CD4-positive, alpha-beta T cell treated with Interleukin-12 subunit alpha and Interleukin-12 subunit beta, for 1 hour (primary cell): ENCODE measurements at regions not wholly inside any gene's neighbourhood (a gene's known extent, or its start where the extent isn't known, plus 50 kb on each side); places are given as distances from the start of the nearest gene placed in this dataset.

Source experiments
- DNase-seq: peaks from one replicate; pipeline ENCODE4 v3.0.0-alpha.2; 2020

GRCh38 chr10:56715262-56715661 is 354.2 kb upstream of the ZWINT start:
- no peak for DNase-seq

DNA sequence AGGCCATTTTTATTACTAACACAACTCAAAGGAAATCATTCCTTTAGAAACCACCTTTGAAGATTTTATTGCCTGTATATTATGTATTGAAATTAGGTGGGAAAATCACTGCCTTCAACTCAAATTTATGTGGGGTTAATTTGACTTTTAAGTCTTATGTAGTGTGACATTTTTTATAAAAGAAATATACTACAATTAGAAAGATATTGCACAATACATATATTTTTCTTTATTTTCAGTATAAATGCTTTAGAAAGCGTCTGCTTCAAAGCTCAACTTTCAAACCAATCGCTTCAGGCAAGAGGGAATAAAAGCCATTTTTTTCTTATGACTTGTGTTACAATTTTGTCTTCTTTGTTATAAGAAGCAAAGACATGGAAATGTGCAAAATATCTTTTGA is 337.4 kb upstream of the ZWINT start:
- no peak for DNase-seq

- no peak for DNase-seq
These were observed 318.5 kb upstream of the ZWINT start for GRCh38 chr10:56679578-56679977.

DNA sequence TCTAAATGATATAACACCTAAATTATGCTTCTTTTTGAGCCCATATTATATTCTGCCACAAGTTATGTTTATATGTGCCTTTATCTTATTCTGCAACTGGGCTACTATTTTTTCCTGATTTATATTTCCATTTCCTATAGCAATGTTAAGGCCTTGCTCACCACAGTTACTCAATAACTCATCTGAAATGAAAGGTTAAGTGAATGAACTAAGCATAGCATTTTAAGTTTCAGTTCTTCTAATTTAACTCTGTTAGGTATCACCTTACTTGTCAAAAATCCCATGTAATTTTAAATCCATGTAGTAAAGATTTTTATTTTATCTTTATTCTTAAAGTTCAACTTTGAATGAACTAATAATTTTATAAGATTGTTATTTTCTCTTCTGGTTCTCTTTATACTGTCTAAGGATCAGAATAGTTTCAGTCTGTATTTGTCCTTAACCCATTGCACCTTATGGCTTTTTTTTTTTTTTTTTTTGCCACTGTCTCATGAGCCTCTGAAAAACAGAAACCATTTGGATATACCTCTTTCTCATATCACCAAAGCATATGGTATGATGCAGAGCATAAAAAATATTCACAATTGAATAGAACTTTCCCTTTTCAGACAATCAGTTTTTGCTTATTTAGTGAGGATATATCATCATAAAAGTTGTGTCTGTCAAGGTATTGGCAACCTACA is 301.8 kb upstream of the ZWINT start:
- no peak for DNase-seq

DNA sequence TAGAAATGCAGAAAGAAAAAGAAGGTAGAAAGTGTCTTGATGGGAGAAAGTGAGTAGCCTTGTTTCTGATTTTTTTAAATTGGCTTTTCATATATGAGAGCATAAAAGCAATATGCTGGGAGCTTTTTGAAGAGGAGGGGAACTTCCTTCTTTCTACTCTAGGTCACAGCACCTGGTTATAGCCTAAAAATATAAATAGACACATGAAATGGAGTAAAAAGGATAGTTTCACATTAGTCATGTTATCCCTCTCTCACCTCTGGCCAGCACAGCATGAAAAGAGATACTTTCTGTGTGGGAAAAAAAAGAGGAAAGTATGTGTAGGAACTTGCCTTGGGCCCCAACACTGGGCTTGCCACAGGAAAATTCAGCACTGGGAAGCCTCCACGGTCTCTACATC is 292.2 kb upstream of the ZWINT start:
- DNase-seq = no peak

GRCh38 chr10:56646329-56647111 is 285.5 kb upstream of the ZWINT start:
- no peak for DNase-seq

DNA sequence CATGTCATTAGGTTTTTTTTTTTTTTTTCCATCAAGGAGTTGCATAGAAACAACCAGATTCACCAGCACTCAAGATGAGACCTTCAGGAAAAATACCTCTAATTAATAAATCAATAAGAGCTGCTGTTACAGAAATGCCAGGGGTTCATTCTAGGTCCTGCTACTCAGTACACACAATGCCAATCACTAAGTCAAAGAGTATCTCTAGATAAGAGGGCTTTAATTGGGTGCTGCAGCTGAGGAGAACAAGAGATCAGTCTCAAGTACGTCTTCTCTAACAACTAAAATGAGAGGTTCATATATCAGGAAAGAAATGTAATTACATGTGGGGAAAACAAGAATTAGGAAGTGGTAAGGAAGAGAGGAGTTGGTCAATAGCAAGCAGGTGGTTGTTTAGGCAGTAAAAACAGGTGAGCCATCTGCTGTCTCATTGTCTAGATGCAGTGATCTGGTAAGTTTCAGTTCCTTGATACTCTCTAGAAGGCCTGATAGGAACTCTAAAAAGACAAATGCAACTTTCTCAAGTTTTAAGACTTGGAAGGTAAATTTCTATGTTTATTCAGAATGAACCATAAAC is 272.9 kb upstream of the ZWINT start:
- DNase-seq = no peak

- DNase-seq = no peak
These were observed 271.5 kb upstream of the ZWINT start for GRCh38 chr10:56632537-56632936.

GRCh38 chr10:56624082-56624481 is 263.0 kb upstream of the ZWINT start:
- DNase-seq = no peak

GRCh38 chr10:56623064-56623463 is 262.0 kb upstream of the ZWINT start:
- no peak for DNase-seq

GRCh38 chr10:56622335-56622973 is 261.4 kb upstream of the ZWINT start:
- DNase-seq = no peak

- no peak for DNase-seq
These were observed 245.1 kb upstream of the ZWINT start for GRCh38 chr10:56606202-56606601.

DNA sequence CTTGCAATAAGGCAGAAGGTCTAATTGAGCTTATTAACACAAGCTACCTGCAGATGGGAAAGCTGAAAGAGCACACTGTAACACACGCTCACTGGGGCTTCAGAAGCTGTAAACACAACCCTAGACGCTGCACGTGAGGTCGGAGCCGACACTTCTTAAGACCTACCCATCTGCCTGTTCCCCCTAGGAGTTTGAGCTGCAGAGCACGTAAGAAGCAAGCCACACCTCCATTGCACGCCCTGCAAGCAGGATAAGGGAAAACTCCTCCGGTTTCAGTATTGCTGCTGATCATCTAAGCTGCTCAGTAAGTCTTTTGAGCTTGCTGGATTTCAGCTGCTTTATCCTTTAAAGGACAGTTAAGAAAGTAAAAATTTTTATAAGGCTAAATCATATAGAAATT is 244.0 kb upstream of the ZWINT start:
- no peak for DNase-seq

- no peak for DNase-seq
These were observed 243.6 kb upstream of the ZWINT start for GRCh38 chr10:56604624-56605023.

- no peak for DNase-seq
These were observed 238.1 kb upstream of the ZWINT start for GRCh38 chr10:56599201-56599600.

DNA sequence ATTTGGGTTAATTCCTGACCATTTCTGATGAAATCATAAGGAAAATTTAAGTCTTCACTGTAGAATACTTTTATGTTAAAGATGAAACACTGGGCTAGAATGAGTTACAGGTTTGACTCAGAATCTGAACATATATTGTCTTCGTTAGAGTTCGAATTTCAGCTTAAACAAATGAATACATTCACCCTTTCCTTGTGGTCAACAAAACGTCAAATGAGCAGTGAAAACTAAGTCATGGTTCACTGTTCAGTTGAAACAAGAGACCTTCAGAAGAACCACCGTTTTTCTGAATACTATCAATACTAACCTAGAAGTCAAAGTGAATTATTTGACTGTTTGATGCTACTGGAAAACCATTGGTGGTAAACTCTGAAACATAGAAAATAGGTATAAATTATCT is 235.2 kb upstream of the ZWINT start:
- no peak for DNase-seq

DNA sequence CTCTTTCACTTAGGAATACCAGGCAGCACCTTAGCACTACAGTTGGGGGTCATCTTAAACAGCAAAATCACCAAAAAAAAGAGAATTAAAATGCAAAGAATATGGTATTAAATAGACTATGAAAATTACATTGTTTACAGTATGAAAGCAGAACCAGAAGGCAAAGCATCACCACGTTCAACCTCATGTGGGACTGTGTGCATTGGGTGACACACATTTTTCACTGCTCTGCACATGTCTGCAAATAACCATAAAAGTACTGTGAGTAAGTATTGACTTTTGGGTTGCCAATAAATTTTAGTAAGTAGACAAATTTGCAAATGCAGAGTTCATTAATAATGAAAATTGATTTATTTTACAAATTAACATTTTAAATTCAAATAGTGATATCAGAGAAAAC is 232.1 kb upstream of the ZWINT start:
- no peak for DNase-seq

DNA sequence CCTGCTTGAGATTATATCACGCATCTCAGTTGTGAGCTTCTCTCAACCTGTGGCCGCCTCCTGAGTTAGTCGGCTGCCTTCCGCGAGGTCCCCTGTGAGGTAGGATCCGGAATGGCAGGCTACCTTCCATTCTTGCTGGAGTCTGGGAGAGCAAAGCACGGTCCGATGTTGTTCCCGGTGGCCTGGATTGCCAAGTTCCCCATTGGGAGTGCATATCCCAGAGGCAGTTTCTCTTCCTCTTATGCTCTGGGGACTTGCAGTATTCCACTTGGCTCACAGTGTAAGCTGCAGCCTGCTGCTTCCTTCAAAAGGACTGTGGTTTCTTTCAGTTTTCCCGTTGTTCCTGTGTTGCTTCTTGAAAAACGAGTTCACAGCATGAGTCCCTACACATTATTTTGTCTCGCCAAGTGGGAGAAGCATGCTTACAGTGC is 225.4 kb upstream of the ZWINT start:
- DNase-seq = no peak

GRCh38 chr10:56585447-56586171 is 224.6 kb upstream of the ZWINT start:
- DNase-seq = no peak

- DNase-seq = no peak
These were observed 222.3 kb upstream of the ZWINT start for GRCh38 chr10:56583316-56583715.

DNA sequence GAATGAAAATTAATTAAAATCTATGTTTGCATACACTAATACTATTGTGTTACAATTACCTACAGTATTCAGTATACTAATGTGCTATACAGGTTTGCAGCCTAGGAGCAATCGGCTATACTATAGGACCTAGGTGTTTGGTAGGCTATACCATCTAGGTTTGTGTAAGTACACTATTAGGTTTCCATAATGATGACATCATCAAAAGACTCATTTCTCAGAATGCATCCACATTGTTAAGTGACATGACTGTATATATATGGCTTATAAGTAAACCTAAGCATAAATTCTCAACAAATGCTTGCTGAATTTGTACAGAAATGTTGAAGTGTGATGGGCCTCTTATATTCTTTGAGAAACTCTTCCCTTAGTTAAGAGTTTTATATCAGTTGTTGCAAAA is 206.5 kb upstream of the ZWINT start:
- DNase-seq = no peak

- DNase-seq = no peak
These were observed 200.3 kb upstream of the ZWINT start for GRCh38 chr10:56561336-56561735.

DNA sequence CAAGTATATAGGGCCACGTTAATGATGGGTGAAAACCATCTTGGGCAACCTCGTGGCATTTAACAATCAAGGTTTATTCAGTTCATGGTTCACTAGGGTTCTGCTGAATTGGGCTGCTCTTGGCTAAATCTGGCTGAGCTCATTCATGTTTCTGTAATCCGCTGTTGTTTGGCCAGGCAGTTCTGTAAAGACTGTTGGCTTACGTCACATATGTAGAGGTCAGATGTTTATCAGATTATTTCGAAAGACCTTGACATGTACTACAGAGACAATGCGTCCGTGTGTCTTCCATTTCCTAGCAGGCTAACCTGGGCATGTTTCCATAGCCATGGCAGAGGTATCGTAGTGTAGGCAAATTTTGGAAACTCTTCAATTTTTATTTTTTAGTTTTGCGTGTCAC is 190.0 kb upstream of the ZWINT start:
- DNase-seq = no peak
